ENCODE measurements at regions not wholly inside any gene's neighbourhood (a gene's known extent, or its start where the extent isn't known, plus 50 kb on each side); places are given as distances from the start of the nearest gene placed in this dataset.
"Not testable (repeated sequence)": the region's sequence is repeated elsewhere in the genome, so short reads cannot be mapped to it uniquely, and the experiment has no call there.

- DNase-seq = not testable (repeated sequence)
These were observed 108.2 kb downstream of the SPATA31A1 start for GRCh38 chr9:39463696-39464095.

DNA sequence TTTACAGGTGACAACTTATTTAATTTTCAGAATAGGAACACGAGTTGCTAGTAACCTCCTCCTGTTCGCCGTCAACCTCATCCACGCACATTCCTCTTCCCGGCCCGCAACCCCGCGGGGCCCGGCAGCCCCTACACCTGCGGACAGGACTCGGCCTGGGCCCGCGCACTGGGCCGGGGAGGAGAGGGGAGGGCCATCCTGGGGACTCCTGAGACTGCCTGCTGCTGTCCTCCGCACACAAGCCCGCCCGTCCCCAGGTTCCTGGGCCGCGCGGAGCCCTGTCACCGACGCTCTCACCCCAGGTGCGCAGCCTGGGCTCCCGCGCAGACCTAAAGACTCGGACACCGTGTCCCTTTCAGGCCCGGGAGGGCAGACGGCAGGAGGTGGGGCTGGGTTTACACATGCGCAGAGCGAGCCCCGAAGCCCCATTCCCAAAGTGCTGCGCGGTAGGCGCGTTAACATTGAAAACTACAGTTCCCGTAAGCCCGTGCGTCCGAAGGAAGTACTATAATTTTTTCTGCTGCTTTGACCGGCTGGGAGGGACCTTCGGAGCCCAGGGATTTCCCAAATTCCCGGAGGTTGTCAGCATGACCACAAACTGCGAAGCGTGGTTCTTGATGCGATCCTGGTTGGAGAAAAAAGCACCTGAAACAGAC lies 108.8 kb downstream of the SPATA31A1 start:
- DNase-seq = peak; percentile 63

DNA sequence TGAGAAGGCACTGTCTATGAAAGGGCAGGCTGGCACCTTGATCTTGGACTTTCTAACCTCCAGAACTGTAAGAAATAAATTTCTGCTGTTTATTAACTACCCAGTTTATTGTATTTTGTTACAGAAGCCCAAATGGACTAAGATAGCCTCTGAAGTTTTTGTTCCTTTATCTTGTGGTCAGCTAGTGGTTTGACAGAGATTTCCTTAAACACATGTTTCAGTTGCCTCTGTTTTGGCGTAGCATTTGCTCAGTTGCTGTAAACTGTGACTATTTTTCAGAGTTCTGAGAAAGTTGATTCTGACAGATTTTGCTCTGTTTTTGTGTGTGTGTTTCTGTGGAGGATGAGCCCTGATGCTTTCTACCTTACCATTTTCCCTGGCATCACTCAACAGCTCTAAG lies 119.0 kb downstream of the SPATA31A1 start:
- not testable (repeated sequence) for DNase-seq

GRCh38 chr9:39483073-39483472 lies 127.6 kb downstream of the SPATA31A1 start:
- not testable (repeated sequence) for DNase-seq

GRCh38 chr9:39483880-39484279 lies 128.4 kb downstream of the SPATA31A1 start:
- DNase-seq = not testable (repeated sequence)

- DNase-seq = not testable (repeated sequence)
These were observed 128.8 kb downstream of the SPATA31A1 start for GRCh38 chr9:39484292-39484691.

- not testable (repeated sequence) for DNase-seq
These were observed 132.0 kb downstream of the SPATA31A1 start for GRCh38 chr9:39487477-39487876.

DNA sequence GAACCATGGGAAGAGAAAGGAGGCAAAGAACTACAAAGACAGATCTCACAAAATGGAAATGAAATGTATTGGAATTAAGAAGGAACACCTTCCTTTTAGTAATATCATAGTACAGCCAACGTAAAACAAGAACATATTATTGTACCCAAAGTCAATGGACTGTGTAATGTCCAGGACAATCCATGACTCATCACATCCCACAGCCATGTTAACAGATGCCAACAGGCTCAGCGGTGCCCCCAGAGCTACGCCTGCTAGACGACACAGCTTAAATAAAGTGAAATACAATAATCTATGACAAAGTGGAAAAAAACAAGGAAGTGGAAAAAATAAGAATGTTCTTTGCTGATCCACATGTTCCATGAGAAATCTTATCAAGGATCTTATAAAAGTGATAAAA lies 140.8 kb downstream of the SPATA31A1 start:
- not testable (repeated sequence) for DNase-seq

DNA sequence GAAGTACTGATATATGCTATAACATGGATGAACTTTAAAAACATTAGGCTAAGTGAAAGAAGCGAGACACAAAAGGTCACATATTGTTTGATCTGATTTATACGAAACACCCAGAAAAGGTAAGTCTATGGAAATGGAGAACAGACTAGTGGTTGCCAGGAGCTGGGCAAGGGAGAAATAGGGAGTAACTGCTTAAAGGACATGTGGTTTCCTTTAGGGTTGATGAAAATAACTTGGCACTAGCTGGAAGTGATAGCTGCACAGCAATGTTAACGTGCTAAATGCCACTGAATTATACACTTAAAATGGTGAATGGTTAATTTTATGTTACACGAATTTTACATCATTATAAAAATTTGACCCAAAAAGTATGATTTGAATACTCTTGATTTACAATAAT lies 147.7 kb downstream of the SPATA31A1 start:
- not testable (repeated sequence) for DNase-seq

DNA sequence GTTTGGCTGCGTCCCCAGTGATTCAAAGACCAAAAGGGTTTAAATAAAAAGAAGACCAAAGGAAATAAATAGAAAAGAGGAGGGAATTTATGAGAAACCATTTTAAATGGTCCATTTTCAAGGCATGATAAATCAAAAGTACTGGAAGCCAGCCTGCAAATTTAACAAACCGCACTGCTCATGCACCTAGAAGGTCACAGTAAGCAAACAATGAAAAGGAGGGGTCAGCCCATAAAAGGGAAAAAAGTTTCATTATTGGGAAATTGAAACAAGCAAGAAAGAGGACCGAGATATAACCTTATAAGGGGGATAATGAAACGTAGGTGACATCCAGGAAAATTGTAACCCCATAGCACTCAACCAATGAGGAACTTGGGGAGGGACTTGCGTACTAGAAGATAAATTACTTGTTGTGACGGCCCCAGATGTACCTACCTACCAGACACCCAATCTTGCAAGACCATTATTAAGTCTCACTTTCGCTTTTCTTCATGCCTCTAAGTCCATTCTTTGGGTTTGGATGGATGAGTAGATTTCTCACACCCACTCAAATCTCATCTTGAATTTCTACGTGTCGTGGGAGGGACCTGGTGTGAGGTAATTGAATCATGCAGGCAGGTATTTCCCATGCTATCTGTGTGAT lies 172.0 kb downstream of the SPATA31A1 start:
- DNase-seq = not testable (repeated sequence)

GRCh38 chr9:39532597-39532996 lies 177.1 kb downstream of the SPATA31A1 start:
- not testable (repeated sequence) for DNase-seq

DNA sequence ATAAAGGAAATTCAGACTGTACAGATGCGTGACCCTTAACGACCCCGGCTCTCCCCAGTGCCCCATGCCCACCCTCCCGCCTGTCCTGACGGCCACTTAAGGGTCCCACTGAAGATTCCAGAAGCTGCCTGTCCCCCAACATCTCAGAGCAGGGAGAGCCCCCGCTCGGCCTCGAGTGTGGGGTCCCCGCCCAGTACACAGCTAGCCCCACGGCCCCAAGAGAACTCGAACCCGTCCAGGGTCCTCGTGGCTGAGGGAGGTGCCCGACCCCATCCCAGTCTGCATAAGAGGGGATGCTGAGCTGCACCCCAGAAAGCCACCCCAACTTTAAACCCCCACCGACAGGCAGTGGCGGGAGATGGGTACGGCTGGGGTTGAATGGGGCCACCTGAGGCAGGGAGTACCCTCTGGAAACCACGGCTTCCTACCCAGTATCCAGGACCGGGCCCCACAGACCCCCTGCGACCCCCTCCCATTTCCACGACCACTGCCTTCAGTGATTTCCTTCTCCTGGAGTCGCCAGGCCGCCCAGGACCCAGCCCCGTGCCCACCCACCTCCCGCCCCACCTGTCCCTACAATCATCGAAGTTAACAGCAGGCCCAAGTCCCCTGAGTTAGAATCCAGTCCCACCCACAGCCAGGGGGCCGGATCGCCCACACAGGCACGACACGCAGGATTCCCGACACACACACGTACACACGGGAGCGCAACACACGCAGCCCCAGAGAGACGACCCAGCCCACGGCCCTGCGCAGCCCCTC lies 177.7 kb downstream of the SPATA31A1 start:
- DNase-seq = not testable (repeated sequence)

GRCh38 chr9:39533763-39534548 lies 178.5 kb downstream of the SPATA31A1 start:
- not testable (repeated sequence) for DNase-seq

DNA sequence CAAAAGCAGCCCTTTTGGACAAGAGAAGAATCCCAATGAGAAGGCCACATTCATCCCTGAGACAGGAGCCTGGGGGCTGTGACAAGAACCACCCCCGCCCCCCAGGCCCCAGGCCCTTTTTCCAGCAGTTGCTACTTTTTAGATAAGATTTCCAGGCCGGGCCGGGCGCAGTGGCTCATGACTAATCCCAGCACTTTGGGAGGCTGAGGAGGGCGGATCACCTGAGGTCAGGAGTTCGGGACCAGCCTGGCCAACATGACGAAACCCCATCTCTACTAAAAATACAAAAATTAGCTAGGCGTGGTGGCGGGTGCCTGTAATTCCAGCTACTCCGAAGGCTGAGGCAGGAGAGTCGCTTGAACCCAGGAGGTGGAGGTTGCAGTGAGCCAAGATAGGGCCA lies 179.4 kb downstream of the SPATA31A1 start:
- DNase-seq = not testable (repeated sequence)

DNA sequence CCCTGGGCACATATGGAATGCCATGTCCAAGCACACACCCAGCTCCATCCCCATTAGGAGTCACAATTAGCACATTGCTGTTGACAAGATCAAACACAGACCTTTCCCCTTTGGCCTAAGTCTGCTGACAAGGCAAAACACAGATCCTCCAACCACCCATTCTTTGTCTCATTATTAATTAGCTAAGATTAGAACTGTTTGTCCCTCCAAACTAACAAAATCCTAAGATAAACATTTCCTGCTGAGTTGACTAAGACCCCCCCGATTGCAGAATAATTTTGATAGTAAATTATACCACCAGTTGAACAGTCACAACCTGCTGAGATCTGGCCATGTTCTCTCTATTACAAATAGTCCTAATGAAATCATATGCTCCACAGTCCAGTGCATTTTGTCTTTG lies 186.7 kb downstream of the SPATA31A1 start:
- not testable (repeated sequence) for DNase-seq

GRCh38 chr9:39545079-39545478 lies 189.6 kb downstream of the SPATA31A1 start:
- DNase-seq = not testable (repeated sequence)

- DNase-seq = not testable (repeated sequence)
These were observed 195.1 kb downstream of the SPATA31A1 start for GRCh38 chr9:39550573-39550972.

DNA sequence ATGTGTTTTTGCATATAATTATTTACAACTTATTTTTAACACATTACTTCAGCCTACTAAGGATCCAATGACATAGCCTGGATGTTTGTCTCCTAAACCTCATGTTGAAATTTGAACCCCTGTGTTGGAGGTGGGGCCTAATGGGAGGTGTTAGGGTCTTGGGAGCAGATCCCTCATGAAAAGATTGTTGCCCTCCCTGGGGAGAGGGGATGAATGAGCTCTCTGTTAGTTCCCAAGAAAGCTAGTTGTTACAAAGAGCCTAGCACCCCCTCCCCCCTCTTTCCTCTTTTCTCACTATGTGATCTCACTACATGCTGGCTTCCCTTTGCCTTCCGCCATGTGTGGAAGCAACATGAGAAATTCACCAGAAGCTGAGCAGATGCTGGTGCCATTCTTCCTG lies 196.1 kb downstream of the SPATA31A1 start:
- DNase-seq = not testable (repeated sequence)

DNA sequence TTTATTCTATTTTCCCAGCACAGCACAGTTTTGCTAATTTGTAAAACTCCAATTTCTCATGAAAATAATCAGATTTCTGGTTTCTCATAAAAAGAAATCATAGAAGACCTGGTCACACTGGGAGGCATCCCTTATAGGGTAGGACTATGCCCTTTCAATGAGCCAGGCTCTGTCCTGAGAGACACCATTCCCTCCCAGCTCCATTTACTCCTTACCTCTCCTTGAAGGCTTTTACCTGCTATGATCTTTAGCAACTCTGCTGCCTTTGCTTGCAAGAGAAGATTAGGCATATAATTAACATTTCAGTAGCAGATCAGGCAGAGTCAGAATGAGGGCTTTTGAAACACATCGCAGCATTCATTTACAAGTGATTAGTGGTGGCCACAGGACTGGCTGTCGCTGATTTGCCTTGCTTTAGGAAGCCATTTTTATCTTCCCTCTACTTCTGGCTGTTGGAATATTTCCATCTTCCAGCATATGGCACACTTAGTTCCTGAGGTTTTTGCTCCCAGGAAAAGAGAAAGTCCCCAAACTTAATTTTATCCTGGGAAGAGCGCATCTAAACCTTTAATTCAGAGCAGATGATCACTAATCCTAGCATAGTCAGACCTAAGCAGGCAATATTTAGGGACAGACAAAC lies 196.9 kb downstream of the SPATA31A1 start:
- not testable (repeated sequence) for DNase-seq

- DNase-seq = not testable (repeated sequence)
These were observed 198.9 kb downstream of the SPATA31A1 start for GRCh38 chr9:39554352-39554751.

DNA sequence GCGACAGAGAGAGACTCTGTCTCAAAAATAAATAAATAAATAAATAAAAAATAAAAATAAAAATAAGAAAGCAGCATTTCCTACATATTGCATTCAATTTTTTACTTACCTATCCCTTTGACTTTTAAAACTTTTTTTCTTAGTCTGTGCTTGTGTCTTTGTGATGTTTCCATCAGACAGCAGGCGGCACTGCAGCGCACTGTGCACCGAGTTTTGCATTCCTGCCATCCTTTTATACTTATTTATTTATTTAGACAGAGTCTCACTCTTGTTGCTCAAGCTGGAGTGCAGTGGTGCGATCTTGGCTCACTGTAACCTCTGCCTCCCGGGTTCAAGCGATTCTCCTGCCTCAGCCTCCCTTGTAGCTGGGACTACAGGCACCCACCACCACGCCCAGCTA lies 203.9 kb downstream of the SPATA31A1 start:
- DNase-seq = not testable (repeated sequence)

- DNase-seq = not testable (repeated sequence)
These were observed 211.3 kb downstream of the SPATA31A1 start for GRCh38 chr9:39566782-39567181.

Data from NCI-H226 (cell line).